ENCODE measurements at regions not wholly inside any gene's neighbourhood (a gene's known extent, or its start where the extent isn't known, plus 50 kb on each side); places are given as distances from the start of the nearest gene placed in this dataset.

DNA sequence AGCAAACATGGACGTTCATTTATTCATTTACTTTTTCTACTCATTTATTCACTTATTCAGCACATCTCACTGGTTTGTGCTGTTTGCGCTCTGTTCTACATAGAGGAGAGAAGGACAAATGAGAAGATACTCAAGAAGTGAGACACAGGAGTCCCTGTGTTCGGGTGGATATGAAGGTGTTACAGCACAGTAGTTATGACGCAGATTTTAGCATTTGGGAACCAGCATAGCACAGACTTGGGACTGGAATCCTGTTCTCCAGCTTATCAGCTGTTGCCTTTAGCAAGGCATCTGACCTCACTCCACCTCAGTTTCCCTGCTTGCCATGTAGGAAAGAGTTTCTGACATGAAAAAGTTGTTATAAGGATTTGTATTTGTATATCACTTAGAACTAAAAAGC, 430.1 kb downstream of the MAFB start:
- TF ChIP-seq, protein P1, sequence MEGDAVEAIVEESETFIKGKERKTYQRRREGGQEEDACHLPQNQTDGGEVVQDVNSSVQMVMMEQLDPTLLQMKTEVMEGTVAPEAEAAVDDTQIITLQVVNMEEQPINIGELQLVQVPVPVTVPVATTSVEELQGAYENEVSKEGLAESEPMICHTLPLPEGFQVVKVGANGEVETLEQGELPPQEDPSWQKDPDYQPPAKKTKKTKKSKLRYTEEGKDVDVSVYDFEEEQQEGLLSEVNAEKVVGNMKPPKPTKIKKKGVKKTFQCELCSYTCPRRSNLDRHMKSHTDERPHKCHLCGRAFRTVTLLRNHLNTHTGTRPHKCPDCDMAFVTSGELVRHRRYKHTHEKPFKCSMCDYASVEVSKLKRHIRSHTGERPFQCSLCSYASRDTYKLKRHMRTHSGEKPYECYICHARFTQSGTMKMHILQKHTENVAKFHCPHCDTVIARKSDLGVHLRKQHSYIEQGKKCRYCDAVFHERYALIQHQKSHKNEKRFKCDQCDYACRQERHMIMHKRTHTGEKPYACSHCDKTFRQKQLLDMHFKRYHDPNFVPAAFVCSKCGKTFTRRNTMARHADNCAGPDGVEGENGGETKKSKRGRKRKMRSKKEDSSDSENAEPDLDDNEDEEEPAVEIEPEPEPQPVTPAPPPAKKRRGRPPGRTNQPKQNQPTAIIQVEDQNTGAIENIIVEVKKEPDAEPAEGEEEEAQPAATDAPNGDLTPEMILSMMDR (IDR thresholded peaks at IDR 0.05), result no peak
- no peak for TF ChIP-seq EP300 (IDR thresholded peaks at IDR 0.05)
- no peak for TF ChIP-seq POLR2A (IDR thresholded peaks at IDR 0.05)

Measured in stomach (tissue), 4 donors.